ENCODE measurements at regions not wholly inside any gene's neighbourhood (a gene's known extent, or its start where the extent isn't known, plus 50 kb on each side); places are given as distances from the start of the nearest gene placed in this dataset.

DNA sequence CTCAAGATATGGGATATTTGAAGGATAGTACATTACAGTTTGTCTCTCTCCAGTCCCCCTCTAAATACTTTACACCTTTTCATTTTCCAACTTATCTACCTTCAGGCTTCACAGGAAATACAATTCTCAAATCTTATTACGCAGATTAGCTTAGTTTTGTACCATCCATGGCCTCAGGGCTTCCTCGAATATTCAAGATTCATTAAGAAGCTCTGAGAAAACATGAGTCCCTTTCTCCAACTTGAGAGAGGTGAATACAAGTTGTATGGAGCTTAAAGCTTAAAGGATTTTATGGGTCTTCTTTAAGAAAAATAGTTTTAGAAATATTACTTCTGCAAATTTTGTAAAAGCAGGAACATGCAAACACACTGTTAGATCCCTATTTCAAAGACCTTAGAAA lies 1212.5 kb downstream of the GALC start:
- Histone ChIP-seq H3K27me3 (ENCODE audit: control insufficient read depth in 4 of 4, insufficient read depth in 4 of 4, low read length in 3 of 4) (no peaks in the 10 kb centered on the region), H3K4me1 (ENCODE audit: control insufficient read depth in 4 of 4, insufficient read depth in 4 of 4, low read length in 3 of 4) (peaks cover 1 to 41% (median 24%) of the 10 kb centered on the region in 4 donors), H3K9ac (ENCODE audit: low read depth in 1 of 2, low read length in 2 of 2) (no peak overlapping the region), H3K27ac (ENCODE audit: low read depth in 1 of 2, low read length in 2 of 2) (no peak overlapping the region), H3K9me3 (ENCODE audit: control insufficient read depth in 4 of 4, low read length in 3 of 4) (no peaks in the 10 kb centered on the region), H3K4me3 (ENCODE audit: low read depth in 1 of 3, low read length in 3 of 3) (no peak overlapping the region), H3K36me3 (ENCODE audit: control insufficient read depth in 4 of 4, insufficient read depth in 3 of 4, low read depth in 1 of 4, low read length in 3 of 4) (no peaks in the 10 kb centered on the region)
- WGBS: 66% methylated on average over 2 of the region's 2 CpGs
- DNase-seq (ENCODE audit: low spot score): no peak
- TF ChIP-seq, protein P1, sequence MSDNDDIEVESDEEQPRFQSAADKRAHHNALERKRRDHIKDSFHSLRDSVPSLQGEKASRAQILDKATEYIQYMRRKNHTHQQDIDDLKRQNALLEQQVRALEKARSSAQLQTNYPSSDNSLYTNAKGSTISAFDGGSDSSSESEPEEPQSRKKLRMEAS (IDR thresholded peaks at IDR 0.05): no peak
- no peak for TF ChIP-seq EGR1 (IDR thresholded peaks at IDR 0.05; ENCODE audit: low read depth in 2 of 2)

DNA sequence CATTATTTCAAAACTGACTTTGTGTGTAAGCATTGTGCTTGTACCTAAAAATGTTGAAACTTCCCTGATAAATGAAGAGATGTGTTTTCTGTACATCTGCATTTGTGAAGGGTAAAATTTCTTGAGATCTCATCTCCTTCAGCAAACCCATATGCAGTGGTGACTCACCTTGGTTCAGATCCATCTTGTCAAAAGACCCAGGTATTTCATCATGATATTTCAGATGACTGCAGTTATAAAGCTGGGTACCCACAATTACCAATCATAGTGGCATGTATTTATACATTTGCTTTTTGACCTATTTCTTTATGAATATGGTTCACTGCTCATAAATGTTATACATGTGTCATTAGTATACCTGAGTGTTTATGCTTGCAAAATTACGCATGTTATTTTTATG lies 1213.6 kb downstream of the GALC start:
- DNase-seq (ENCODE audit: low spot score): no peak
- no peaks in the 10 kb centered on the region for H3K9me3 ChIP-seq (ENCODE audit: control insufficient read depth in 4 of 4, low read length in 3 of 4)
- H3K36me3 ChIP-seq (ENCODE audit: control insufficient read depth in 4 of 4, insufficient read depth in 3 of 4, low read depth in 1 of 4, low read length in 3 of 4): no peaks in the 10 kb centered on the region
- 96% methylated on average over 1 of the region's 1 CpG for WGBS
- no peaks in the 10 kb centered on the region for H3K27me3 ChIP-seq (ENCODE audit: control insufficient read depth in 4 of 4, insufficient read depth in 4 of 4, low read length in 3 of 4)
- peaks cover 1 to 41% (median 24%) of the 10 kb centered on the region in 4 donors for H3K4me1 ChIP-seq (ENCODE audit: control insufficient read depth in 4 of 4, insufficient read depth in 4 of 4, low read length in 3 of 4)
- TF ChIP-seq RXRA (IDR thresholded peaks at IDR 0.05): no peak
- H3K27ac ChIP-seq (ENCODE audit: low read depth in 1 of 2, low read length in 2 of 2): no peak overlapping the region
- H3K4me3 ChIP-seq (ENCODE audit: low read depth in 1 of 3, low read length in 3 of 3): no peak overlapping the region
- no peak overlapping the region for H3K9ac ChIP-seq (ENCODE audit: low read depth in 1 of 2, low read length in 2 of 2)

DNA sequence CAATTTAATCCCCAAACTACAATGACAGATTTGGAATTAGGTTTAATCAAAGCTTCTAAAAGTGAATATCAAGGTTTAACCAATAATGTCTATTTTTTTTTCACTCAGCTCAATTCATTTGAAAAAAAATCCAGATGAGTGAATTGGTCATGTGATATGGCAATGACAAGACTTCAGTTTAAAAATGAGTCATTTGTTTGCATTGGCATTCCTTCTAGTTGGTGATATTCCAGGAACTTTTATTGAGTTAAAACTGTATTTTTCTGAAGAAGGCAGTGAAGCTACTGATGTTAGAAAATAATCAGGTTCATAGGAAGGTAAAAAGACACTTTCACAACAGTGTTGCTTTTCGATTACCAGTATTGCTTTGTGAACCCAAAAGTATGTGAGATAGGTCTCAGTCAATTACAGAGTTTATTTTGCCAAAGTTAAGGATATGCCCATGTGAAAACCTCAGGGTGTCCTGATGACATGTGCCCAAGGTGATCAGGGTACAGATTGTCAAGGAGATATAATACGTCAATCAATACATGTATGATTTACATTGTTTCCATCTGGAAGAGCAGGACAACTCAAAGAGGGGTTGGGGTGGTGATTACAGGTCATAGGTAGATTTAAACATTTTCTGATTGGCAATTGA lies 1214.9 kb downstream of the GALC start:
- Histone ChIP-seq H3K4me3 (ENCODE audit: low read depth in 1 of 3, low read length in 3 of 3) (no peak overlapping the region), H3K4me1 (ENCODE audit: control insufficient read depth in 4 of 4, insufficient read depth in 4 of 4, low read length in 3 of 4) (peaks cover 1 to 41% (median 24%) of the 10 kb centered on the region in 4 donors), H3K36me3 (ENCODE audit: control insufficient read depth in 4 of 4, insufficient read depth in 3 of 4, low read depth in 1 of 4, low read length in 3 of 4) (no peaks in the 10 kb centered on the region), H3K27me3 (ENCODE audit: control insufficient read depth in 4 of 4, insufficient read depth in 4 of 4, low read length in 3 of 4) (no peaks in the 10 kb centered on the region), H3K27ac (ENCODE audit: low read depth in 1 of 2, low read length in 2 of 2) (peak overlapping the region; percentile 67 to 72), H3K9ac (ENCODE audit: low read depth in 1 of 2, low read length in 2 of 2) (no peak overlapping the region), H3K9me3 (ENCODE audit: control insufficient read depth in 4 of 4, low read length in 3 of 4) (no peaks in the 10 kb centered on the region)
- DNase-seq (ENCODE audit: low spot score): no peak
- TF ChIP-seq FOXA2 (IDR thresholded peaks at IDR 0.05) (peak; percentile 7), HNF4G (IDR thresholded peaks at IDR 0.05) (no peak), SP1 (IDR thresholded peaks at IDR 0.05) (no peak), RXRA (IDR thresholded peaks at IDR 0.05) (peak in 1 of 2 donors; percentile 48), RAD21 (IDR thresholded peaks at IDR 0.05) (no peak), TAF1 (conservative IDR thresholded peaks at IDR 0.05) (no peak), EGR1 (IDR thresholded peaks at IDR 0.05; ENCODE audit: low read depth in 2 of 2) (no peak), YY1 (IDR thresholded peaks at IDR 0.05) (no peak), JUND (IDR thresholded peaks at IDR 0.05) (peak; percentile 93 to 98), NR2F2 (IDR thresholded peaks at IDR 0.05) (no peak), HNF4A (conservative IDR thresholded peaks at IDR 0.05) (peak in 1 of 2 donors; percentile 43), FOXA1 (IDR thresholded peaks at IDR 0.05) (no peak), GABPA (IDR thresholded peaks at IDR 0.05 in 1 of 2, conservative IDR thresholded peaks at IDR 0.05 in 1 of 2) (no peak)
- TF ChIP-seq, protein P1 (IDR thresholded peaks at IDR 0.05): no peak
- TF ChIP-seq, protein P2, sequence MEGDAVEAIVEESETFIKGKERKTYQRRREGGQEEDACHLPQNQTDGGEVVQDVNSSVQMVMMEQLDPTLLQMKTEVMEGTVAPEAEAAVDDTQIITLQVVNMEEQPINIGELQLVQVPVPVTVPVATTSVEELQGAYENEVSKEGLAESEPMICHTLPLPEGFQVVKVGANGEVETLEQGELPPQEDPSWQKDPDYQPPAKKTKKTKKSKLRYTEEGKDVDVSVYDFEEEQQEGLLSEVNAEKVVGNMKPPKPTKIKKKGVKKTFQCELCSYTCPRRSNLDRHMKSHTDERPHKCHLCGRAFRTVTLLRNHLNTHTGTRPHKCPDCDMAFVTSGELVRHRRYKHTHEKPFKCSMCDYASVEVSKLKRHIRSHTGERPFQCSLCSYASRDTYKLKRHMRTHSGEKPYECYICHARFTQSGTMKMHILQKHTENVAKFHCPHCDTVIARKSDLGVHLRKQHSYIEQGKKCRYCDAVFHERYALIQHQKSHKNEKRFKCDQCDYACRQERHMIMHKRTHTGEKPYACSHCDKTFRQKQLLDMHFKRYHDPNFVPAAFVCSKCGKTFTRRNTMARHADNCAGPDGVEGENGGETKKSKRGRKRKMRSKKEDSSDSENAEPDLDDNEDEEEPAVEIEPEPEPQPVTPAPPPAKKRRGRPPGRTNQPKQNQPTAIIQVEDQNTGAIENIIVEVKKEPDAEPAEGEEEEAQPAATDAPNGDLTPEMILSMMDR (IDR thresholded peaks at IDR 0.05; ENCODE audit: low read depth, low read length, missing input control): no peak
- TF ChIP-seq, protein P3, sequence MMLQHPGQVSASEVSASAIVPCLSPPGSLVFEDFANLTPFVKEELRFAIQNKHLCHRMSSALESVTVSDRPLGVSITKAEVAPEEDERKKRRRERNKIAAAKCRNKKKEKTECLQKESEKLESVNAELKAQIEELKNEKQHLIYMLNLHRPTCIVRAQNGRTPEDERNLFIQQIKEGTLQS (IDR thresholded peaks at IDR 0.05): no peak
- TF ChIP-seq, protein P4, sequence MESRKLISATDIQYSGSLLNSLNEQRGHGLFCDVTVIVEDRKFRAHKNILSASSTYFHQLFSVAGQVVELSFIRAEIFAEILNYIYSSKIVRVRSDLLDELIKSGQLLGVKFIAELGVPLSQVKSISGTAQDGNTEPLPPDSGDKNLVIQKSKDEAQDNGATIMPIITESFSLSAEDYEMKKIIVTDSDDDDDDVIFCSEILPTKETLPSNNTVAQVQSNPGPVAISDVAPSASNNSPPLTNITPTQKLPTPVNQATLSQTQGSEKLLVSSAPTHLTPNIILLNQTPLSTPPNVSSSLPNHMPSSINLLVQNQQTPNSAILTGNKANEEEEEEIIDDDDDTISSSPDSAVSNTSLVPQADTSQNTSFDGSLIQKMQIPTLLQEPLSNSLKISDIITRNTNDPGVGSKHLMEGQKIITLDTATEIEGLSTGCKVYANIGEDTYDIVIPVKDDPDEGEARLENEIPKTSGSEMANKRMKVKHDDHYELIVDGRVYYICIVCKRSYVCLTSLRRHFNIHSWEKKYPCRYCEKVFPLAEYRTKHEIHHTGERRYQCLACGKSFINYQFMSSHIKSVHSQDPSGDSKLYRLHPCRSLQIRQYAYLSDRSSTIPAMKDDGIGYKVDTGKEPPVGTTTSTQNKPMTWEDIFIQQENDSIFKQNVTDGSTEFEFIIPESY (IDR thresholded peaks at IDR 0.05): no peak
- TF ChIP-seq, protein P5, sequence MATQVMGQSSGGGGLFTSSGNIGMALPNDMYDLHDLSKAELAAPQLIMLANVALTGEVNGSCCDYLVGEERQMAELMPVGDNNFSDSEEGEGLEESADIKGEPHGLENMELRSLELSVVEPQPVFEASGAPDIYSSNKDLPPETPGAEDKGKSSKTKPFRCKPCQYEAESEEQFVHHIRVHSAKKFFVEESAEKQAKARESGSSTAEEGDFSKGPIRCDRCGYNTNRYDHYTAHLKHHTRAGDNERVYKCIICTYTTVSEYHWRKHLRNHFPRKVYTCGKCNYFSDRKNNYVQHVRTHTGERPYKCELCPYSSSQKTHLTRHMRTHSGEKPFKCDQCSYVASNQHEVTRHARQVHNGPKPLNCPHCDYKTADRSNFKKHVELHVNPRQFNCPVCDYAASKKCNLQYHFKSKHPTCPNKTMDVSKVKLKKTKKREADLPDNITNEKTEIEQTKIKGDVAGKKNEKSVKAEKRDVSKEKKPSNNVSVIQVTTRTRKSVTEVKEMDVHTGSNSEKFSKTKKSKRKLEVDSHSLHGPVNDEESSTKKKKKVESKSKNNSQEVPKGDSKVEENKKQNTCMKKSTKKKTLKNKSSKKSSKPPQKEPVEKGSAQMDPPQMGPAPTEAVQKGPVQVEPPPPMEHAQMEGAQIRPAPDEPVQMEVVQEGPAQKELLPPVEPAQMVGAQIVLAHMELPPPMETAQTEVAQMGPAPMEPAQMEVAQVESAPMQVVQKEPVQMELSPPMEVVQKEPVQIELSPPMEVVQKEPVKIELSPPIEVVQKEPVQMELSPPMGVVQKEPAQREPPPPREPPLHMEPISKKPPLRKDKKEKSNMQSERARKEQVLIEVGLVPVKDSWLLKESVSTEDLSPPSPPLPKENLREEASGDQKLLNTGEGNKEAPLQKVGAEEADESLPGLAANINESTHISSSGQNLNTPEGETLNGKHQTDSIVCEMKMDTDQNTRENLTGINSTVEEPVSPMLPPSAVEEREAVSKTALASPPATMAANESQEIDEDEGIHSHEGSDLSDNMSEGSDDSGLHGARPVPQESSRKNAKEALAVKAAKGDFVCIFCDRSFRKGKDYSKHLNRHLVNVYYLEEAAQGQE (IDR thresholded peaks at IDR 0.05): peak; percentile 34
- 34% methylated on average over 2 of the region's 2 CpGs for WGBS
